ENCODE measurements at regions not wholly inside any gene's neighbourhood (a gene's known extent, or its start where the extent isn't known, plus 50 kb on each side); places are given as distances from the start of the nearest gene placed in this dataset.

DNA sequence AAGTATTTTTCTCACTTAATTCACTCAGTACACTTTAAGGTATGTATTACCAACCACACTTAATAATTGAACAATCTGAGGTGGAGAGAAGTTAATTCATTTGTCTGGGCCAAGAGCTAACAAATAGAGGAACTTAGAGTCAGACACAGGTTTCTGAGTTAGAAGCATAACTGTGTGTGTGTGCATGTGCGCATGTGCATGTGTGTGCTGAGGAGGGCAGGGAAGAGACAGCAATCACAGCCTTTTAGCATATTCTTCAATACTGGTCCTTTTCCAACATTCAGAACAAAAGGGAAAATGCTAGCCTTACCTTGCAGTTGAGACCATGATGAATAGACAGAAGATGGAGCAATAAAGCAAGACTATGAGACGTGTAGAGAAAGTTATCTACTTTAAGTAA lies 136.2 kb upstream of the ATP5MC3 start:
- TF ChIP-seq POLR2A (IDR thresholded peaks at IDR 0.05; ENCODE audit: low read length) (no peak), GATA1 (IDR thresholded peaks at IDR 0.05; ENCODE audit: low read depth, low read length) (no peak)
